MM.1S (cell line): ENCODE measurements at regions not wholly inside any gene's neighbourhood (a gene's known extent, or its start where the extent isn't known, plus 50 kb on each side); places are given as distances from the start of the nearest gene placed in this dataset.

ENCODE experiments used
- DNase-seq: peaks from one replicate; pipeline ENCODE4 v3.0.0-alpha.2; 2015
- H2AFZ ChIP-seq: fragments of 300-600 bp; sonication (generic); 2 replicates; pipeline ENCODE4 v1.6.0; 2016; ENCODE audit warnings: antibody characterized with exemption, low read length
- H3F3A ChIP-seq: fragments of 300-600 bp; sonication (generic); 2 replicates; pipeline ENCODE4 v1.6.1; 2016; ENCODE audit warnings: mild to moderate bottlenecking, antibody characterized with exemption, low read length, moderate library complexity, mixed read lengths; ENCODE audit not compliant: insufficient read depth
- H3K27ac ChIP-seq: fragments of 300-600 bp; sonication (generic); 2 replicates; pipeline ENCODE4 v1.5.1; 2016; ENCODE audit warnings: mild to moderate bottlenecking, low read length
- H3K27me3 ChIP-seq: fragments of 300-600 bp; sonication (generic); replicated peaks from 2 replicates; pipeline ENCODE4 v1.6.0; 2016; ENCODE audit warnings: low read length; ENCODE audit not compliant: insufficient read depth
- H3K36me3 ChIP-seq: fragments of 300-600 bp; sonication (generic); replicated peaks from 2 replicates; pipeline ENCODE4 v1.6.1; 2016; ENCODE audit warnings: mild to moderate bottlenecking, low read length, mixed read lengths; ENCODE audit not compliant: insufficient read depth
- H3K4me1 ChIP-seq: fragments of 300-600 bp; sonication (generic); 2 replicates; pipeline ENCODE4 v1.6.1; 2016; ENCODE audit warnings: low read length, mixed read lengths
- H3K4me2 ChIP-seq: fragments of 300-600 bp; sonication (generic); 2 replicates; pipeline ENCODE4 v1.6.0; 2016; ENCODE audit warnings: low read depth, low read length
- H3K4me3 ChIP-seq: fragments of 300-600 bp; sonication (generic); 2 replicates; pipeline ENCODE4 v1.5.1; 2016; ENCODE audit warnings: low read length, mixed read lengths
- H3K79me2 ChIP-seq: fragments of 300-600 bp; sonication (generic); 2 replicates; pipeline ENCODE4 v1.6.1; 2016; ENCODE audit warnings: mixed run types, low read length, mixed read lengths
- H3K9ac ChIP-seq: fragments of 300-600 bp; sonication (generic); 2 replicates; pipeline ENCODE4 v1.6.1; 2016; ENCODE audit warnings: low read length, mixed read lengths
- H3K9me2 ChIP-seq: fragments of 300-600 bp; sonication (generic); replicated peaks from 2 replicates; pipeline ENCODE4 v1.6.1; 2016; ENCODE audit warnings: mild to moderate bottlenecking, low read length, mixed read lengths; ENCODE audit not compliant: insufficient read depth
- H3K9me3 ChIP-seq: fragments of 300-600 bp; sonication (generic); replicated peaks from 2 replicates; pipeline ENCODE4 v1.6.1; 2016; ENCODE audit warnings: mild to moderate bottlenecking, low read length, mixed read lengths; ENCODE audit not compliant: insufficient read depth
- H4K20me1 ChIP-seq: fragments of 300-600 bp; sonication (generic); 2 replicates; pipeline ENCODE4 v1.6.1; 2016; ENCODE audit warnings: mild to moderate bottlenecking, low read length, moderate library complexity, mixed read lengths; ENCODE audit not compliant: insufficient read depth
- CTCF ChIP-seq: fragments of 300-600 bp; sonication (generic); IDR thresholded peaks from 2 replicates; pipeline ENCODE4 v1.5.1; 2016; ENCODE audit warnings: antibody characterized with exemption, low read length, mixed read lengths
- EZH2 ChIP-seq: fragments of 300-600 bp; sonication (generic); optimal IDR thresholded peaks from 2 replicates; pipeline ENCODE3; 2017; ENCODE audit warnings: low read depth, mild to moderate bottlenecking, antibody characterized with exemption, low read length, mixed read lengths
- EZH2phosphoT487 ChIP-seq: fragments of 300-600 bp; sonication (generic); IDR thresholded peaks from 2 replicates; pipeline ENCODE4 v1.6.1; 2018; ENCODE audit warnings: antibody characterized with exemption, low read length

- H3K4me2 ChIP-seq: no peak overlapping the region
- no peaks in the 10 kb centered on the region for H3K9me2 ChIP-seq
- no peak overlapping the region for H3K4me3 ChIP-seq
- no peaks in the 10 kb centered on the region for H3K36me3 ChIP-seq
- H3K79me2 ChIP-seq: no peaks in the 10 kb centered on the region
- no peak overlapping the region for H2AFZ ChIP-seq
- TF ChIP-seq EZH2: no peak
- no peak for TF ChIP-seq CTCF
- no peak for TF ChIP-seq EZH2phosphoT487
- H3F3A ChIP-seq: no peaks in the 10 kb centered on the region
- H3K27me3 ChIP-seq: no peaks in the 10 kb centered on the region
- H3K4me1 ChIP-seq: no peaks in the 10 kb centered on the region
- H4K20me1 ChIP-seq: no peaks in the 10 kb centered on the region
- DNase-seq: no peak
- H3K27ac ChIP-seq: no peak overlapping the region
- H3K9me3 ChIP-seq: no peaks in the 10 kb centered on the region
- no peak overlapping the region for H3K9ac ChIP-seq
Measured at GRCh38 chr2:120935339-120936313, 200.0 kb downstream of the GLI2 start.

GRCh38 chr2:120936476-120937334, 201.0 kb downstream of the GLI2 start:
- Histone ChIP-seq H3K9ac (no peak overlapping the region), H3K9me2 (no peaks in the 10 kb centered on the region), H3K79me2 (no peaks in the 10 kb centered on the region), H3K27ac (no peak overlapping the region), H3K36me3 (no peaks in the 10 kb centered on the region), H3K4me2 (no peak overlapping the region), H4K20me1 (no peaks in the 10 kb centered on the region), H3K4me3 (no peak overlapping the region), H3K4me1 (no peaks in the 10 kb centered on the region), H3K27me3 (no peaks in the 10 kb centered on the region), H2AFZ (no peak overlapping the region), H3F3A (no peaks in the 10 kb centered on the region), H3K9me3 (no peaks in the 10 kb centered on the region)
- DNase-seq: no peak
- TF ChIP-seq EZH2phosphoT487 (no peak), CTCF (no peak)

GRCh38 chr2:120937686-120938044, 202.0 kb downstream of the GLI2 start:
- TF ChIP-seq EZH2 (no peak), EZH2phosphoT487 (no peak), CTCF (no peak)
- Histone ChIP-seq H3K4me2 (no peak overlapping the region), H3K4me1 (no peaks in the 10 kb centered on the region), H3K79me2 (no peaks in the 10 kb centered on the region), H3K27me3 (no peaks in the 10 kb centered on the region), H3K9me3 (no peaks in the 10 kb centered on the region), H3K4me3 (no peak overlapping the region), H2AFZ (no peak overlapping the region), H3K27ac (no peak overlapping the region), H3F3A (no peaks in the 10 kb centered on the region), H3K9me2 (no peaks in the 10 kb centered on the region), H3K9ac (no peak overlapping the region), H3K36me3 (no peaks in the 10 kb centered on the region), H4K20me1 (no peaks in the 10 kb centered on the region)
- no peak for DNase-seq
